ENCODE measurements at regions not wholly inside any gene's neighbourhood (a gene's known extent, or its start where the extent isn't known, plus 50 kb on each side); places are given as distances from the start of the nearest gene placed in this dataset.
"Not testable (repeated sequence)": the region's sequence is repeated elsewhere in the genome, so short reads cannot be mapped to it uniquely, and the experiment has no call there.

- no peak for DNase-seq (ENCODE audit: low read depth)
- TF ChIP-seq CTCF (conservative IDR thresholded peaks at IDR 0.05; ENCODE audit: control insufficient read depth, insufficient read depth, low read depth, low read length), result no peak
These were observed 756.3 kb downstream of the BCKDHB start for GRCh38 chr6:80862756-80863155.

GRCh38 chr6:80860107-80860506 is 753.6 kb downstream of the BCKDHB start:
- no peak for DNase-seq (ENCODE audit: low read depth)
- TF ChIP-seq CTCF (conservative IDR thresholded peaks at IDR 0.05; ENCODE audit: control insufficient read depth, insufficient read depth, low read depth, low read length), result no peak
- no peak overlapping the region for H3K4me3 ChIP-seq (ENCODE audit: control insufficient read depth, low read depth, low read length)

More at GRCh38 chr6:80862756-80863155, 756.3 kb downstream of the BCKDHB start:
- H3K4me3 ChIP-seq (ENCODE audit: control insufficient read depth, low read depth, low read length), result no peak overlapping the region

- H3K4me3 ChIP-seq (ENCODE audit: control insufficient read depth, low read depth, low read length); DNase-seq (ENCODE audit: low read depth): not testable (repeated sequence)
These were observed 741.5 kb downstream of the BCKDHB start for GRCh38 chr6:80847973-80848372.

- no peak overlapping the region for H3K4me3 ChIP-seq (ENCODE audit: control insufficient read depth, low read depth, low read length)
- DNase-seq (ENCODE audit: low read depth), result no peak
- no peak for TF ChIP-seq CTCF (conservative IDR thresholded peaks at IDR 0.05; ENCODE audit: control insufficient read depth, insufficient read depth, low read depth, low read length)
These were observed 725.9 kb downstream of the BCKDHB start for GRCh38 chr6:80832337-80832736.

GRCh38 chr6:80793411-80793810 is 686.9 kb downstream of the BCKDHB start:
- no peak for TF ChIP-seq CTCF (conservative IDR thresholded peaks at IDR 0.05; ENCODE audit: control insufficient read depth, insufficient read depth, low read depth, low read length)
- no peak for DNase-seq (ENCODE audit: low read depth)
- H3K4me3 ChIP-seq (ENCODE audit: control insufficient read depth, low read depth, low read length), result no peak overlapping the region

GRCh38 chr6:80792151-80792550 is 685.7 kb downstream of the BCKDHB start:
- no peak overlapping the region for H3K4me3 ChIP-seq (ENCODE audit: control insufficient read depth, low read depth, low read length)
- no peak for TF ChIP-seq CTCF (conservative IDR thresholded peaks at IDR 0.05; ENCODE audit: control insufficient read depth, insufficient read depth, low read depth, low read length)
- DNase-seq (ENCODE audit: low read depth), result no peak

GRCh38 chr6:80789912-80790570 is 683.6 kb downstream of the BCKDHB start:
- TF ChIP-seq CTCF (conservative IDR thresholded peaks at IDR 0.05; ENCODE audit: control insufficient read depth, insufficient read depth, low read depth, low read length), result no peak
- peak; percentile 61 for DNase-seq (ENCODE audit: low read depth)
- H3K4me3 ChIP-seq (ENCODE audit: control insufficient read depth, low read depth, low read length), result no peak overlapping the region

GRCh38 chr6:80783271-80783670 is 676.8 kb downstream of the BCKDHB start:
- DNase-seq (ENCODE audit: low read depth); H3K4me3 ChIP-seq (ENCODE audit: control insufficient read depth, low read depth, low read length): not testable (repeated sequence)
